HepG2 (cell line): ENCODE measurements at regions not wholly inside any gene's neighbourhood (a gene's known extent, or its start where the extent isn't known, plus 50 kb on each side); places are given as distances from the start of the nearest gene placed in this dataset.

Experiments used
- ATAC-seq: fragments of 200-7000 bp; cut with Tn5 transposase; 3 replicates; pipeline ENCODE4 v1.9.1; 2020; ENCODE audit warnings: mild to moderate bottlenecking, moderate library complexity
- BruUV-seq: library from RNA; stranded (reverse); fragments of 400-500 nt; replicated peaks from 2 replicates; lab custom pipeline; 2021; lab: Mats Ljungman, UMichigan
- CTCF ChIA-PET: fragments of 300-600 bp; formaldehyde crosslinking; extraction: SDS; loops from one replicate; lab custom pipeline; 2021; ENCODE audit warnings: low total read pairs, inconsistent platforms, low intra/inter-chr PET ratio; lab: Yijun Ruan, JAX
- POLR2A ChIA-PET: fragments of 350-600 bp; sonication (Branson Sonifier 250); formaldehyde crosslinking; loops from one replicate; lab custom pipeline; 2020; ENCODE audit warnings: antibody characterized with exemption, inconsistent platforms; lab: Yijun Ruan, JAX
- DNase-seq: peaks from one replicate; pipeline ENCODE4 v3.0.0-alpha.2; 2015; ENCODE audit warnings: low spot score
- FAIRE-seq: peaks from 3 replicates; lab custom pipeline; 2011; peaks lifted over from hg19 to GRCh38; lab: Jason Lieb, UNC
- H2AFZ ChIP-seq: one replicate; pipeline ENCODE4 v1.6.1; 2011; ENCODE audit warnings: low read length, inconsistent platforms
- H3K27ac ChIP-seq: fragments of 300-600 bp; 3 replicates; pipeline ENCODE4 v1.8.0; 2011; ENCODE audit warnings: mixed run types, mild to moderate bottlenecking, mixed read lengths, low read length, inconsistent platforms; ENCODE audit not compliant: insufficient read depth; ENCODE audit errors: extremely low read length
- H3K27me3 ChIP-seq, 2 experiments: fragments of 200-600 bp in 1 of 2; 2 replicates in 1 of 2; 3 replicates in 1 of 2; pipeline versions ENCODE4 v1.6.0 to v1.8.0; 2011; ENCODE audit warnings: low read length in 2 of 2, mild to moderate bottlenecking in 2 of 2, moderate library complexity in 2 of 2, inconsistent platforms in 1 of 2; ENCODE audit not compliant: insufficient read depth in 2 of 2, control insufficient read depth in 1 of 2
- H3K36me3 ChIP-seq, 2 experiments: fragments of 200-600 bp in 1 of 2; replicated peaks in 1 of 2; 2 replicates in 1 of 2; 3 replicates in 1 of 2; pipeline versions ENCODE4 v1.5.1 to v1.8.0; 2011; ENCODE audit warnings: low read length in 2 of 2, inconsistent platforms in 1 of 2; ENCODE audit not compliant: insufficient read depth in 2 of 2, control insufficient read depth in 1 of 2
- H3K4me1 ChIP-seq: 2 replicates; pipeline ENCODE4 v1.5.1; 2012; ENCODE audit warnings: low read length, inconsistent platforms; ENCODE audit not compliant: insufficient read depth
- H3K4me2 ChIP-seq: 2 replicates; pipeline ENCODE4 v1.6.0; 2011; ENCODE audit warnings: low read depth, low read length, inconsistent platforms
- H3K4me3 ChIP-seq, 3 experiments: fragments of 200-600 bp in 1 of 3; sonication (generic), shearing (Covaris generic) in 1 of 3; replicated peaks in 1 of 3; 2 replicates each; pipeline ENCODE4 v1.5.1; 2011 to 2016; ENCODE audit warnings: low read length in 3 of 3, inconsistent platforms in 2 of 3, low read depth in 2 of 3, mild to moderate bottlenecking in 2 of 3, control low read depth in 1 of 3, mixed read lengths in 1 of 3; ENCODE audit not compliant: insufficient read depth in 1 of 3
- H3K79me2 ChIP-seq: one replicate; pipeline ENCODE4 v1.6.1; 2011; ENCODE audit warnings: low read length, inconsistent platforms; ENCODE audit not compliant: insufficient read depth
- H3K9ac ChIP-seq: 2 replicates; pipeline ENCODE4 v1.6.0; 2011; ENCODE audit warnings: mild to moderate bottlenecking, low read depth, low read length, inconsistent platforms; ENCODE audit not compliant: insufficient read depth
- H3K9me3 ChIP-seq: 2 replicates; pipeline ENCODE4 v1.5.1; 2012; ENCODE audit warnings: mild to moderate bottlenecking, low read length
- H4K20me1 ChIP-seq: 2 replicates; pipeline ENCODE4 v1.6.0; 2011; ENCODE audit warnings: inconsistent platforms, mild to moderate bottlenecking, low read length, moderate library complexity; ENCODE audit not compliant: insufficient read depth
- DPF2 ChIP-seq: sonication (generic); formaldehyde crosslinking; IDR thresholded peaks from 2 replicates; pipeline ENCODE4 v1.4.0; 2020; ENCODE audit warnings: mild to moderate bottlenecking, low read depth, missing genetic modification reagents, borderline replicate concordance
- FIP1L1 ChIP-seq: fragments of 200-400 bp; formaldehyde crosslinking; IDR thresholded peaks from 2 replicates; pipeline ENCODE4 v1.6.1; 2018; ENCODE audit warnings: low read depth, mild to moderate bottlenecking, low read length, moderate library complexity, borderline replicate concordance; ENCODE audit not compliant: insufficient read depth
- HDAC1 ChIP-seq: sonication (generic); formaldehyde crosslinking; IDR thresholded peaks from 2 replicates; pipeline ENCODE4 v1.5.1; 2020; ENCODE audit warnings: mild to moderate bottlenecking, missing genetic modification reagents
- KLF9 ChIP-seq: IDR thresholded peaks from 2 replicates; pipeline ENCODE4 v1.6.1; 2016; ENCODE audit warnings: low read depth
- NFE2L2 ChIP-seq: fragments of 150-350 bp; IDR thresholded peaks from 2 replicates; pipeline ENCODE4 v1.6.1; 2014; ENCODE audit warnings: low read length
- PLRG1 ChIP-seq: fragments of 450-650 bp; conservative IDR thresholded peaks from 2 replicates; pipeline ENCODE4 v1.6.1; 2016
- SALL2 ChIP-seq: sonication (generic); formaldehyde crosslinking; IDR thresholded peaks from 2 replicates; pipeline ENCODE4 v1.8.1; 2023; ENCODE audit warnings: mild to moderate bottlenecking, missing genetic modification reagents, inconsistent platforms
- TFDP1 ChIP-seq: IDR thresholded peaks from 2 replicates; pipeline ENCODE4 v1.6.1; 2016; ENCODE audit warnings: missing compliant biosample characterization, missing genetic modification reagents, borderline replicate concordance
- TRAFD1 ChIP-seq: sonication (generic); formaldehyde crosslinking; IDR thresholded peaks from 2 replicates; pipeline ENCODE4 v1.5.1; 2020; ENCODE audit warnings: missing genetic modification reagents, mild to moderate bottlenecking, borderline replicate concordance
- ZBTB39 ChIP-seq: sonication (generic); formaldehyde crosslinking; IDR thresholded peaks from 2 replicates; pipeline ENCODE4 v1.5.0; 2020; ENCODE audit warnings: missing genetic modification reagents
- ZNF337 ChIP-seq: sonication (generic); formaldehyde crosslinking; IDR thresholded peaks from 2 replicates; pipeline ENCODE4 v1.5.1; 2020; ENCODE audit warnings: missing genetic modification reagents, low read depth, mild to moderate bottlenecking, borderline replicate concordance
- ZNF569 ChIP-seq: sonication (generic); formaldehyde crosslinking; IDR thresholded peaks from 2 replicates; pipeline ENCODE4 v1.5.0; 2020; ENCODE audit warnings: mild to moderate bottlenecking, missing genetic modification reagents, moderate library complexity, borderline replicate concordance
- ZNF615 ChIP-seq: sonication (generic); formaldehyde crosslinking; IDR thresholded peaks from 2 replicates; pipeline ENCODE4 v1.5.0; 2020; ENCODE audit warnings: mild to moderate bottlenecking, missing genetic modification reagents, borderline replicate concordance
- ZNF850 ChIP-seq: sonication (generic); formaldehyde crosslinking; conservative IDR thresholded peaks from 2 replicates; pipeline ENCODE4 v1.9.0; 2021; ENCODE audit warnings: mild to moderate bottlenecking, missing genetic modification reagents
- WGBS: methylation state at CpG from one replicate; pipeline ENCODE4 v1.1.6; 2017; ENCODE audit warnings: low lambda C conversion rate; 5-methylcytosine and 5-hydroxymethylcytosine counted together
- in situ Hi-C: cut with HindIII; loops from 2 replicates; pipeline ENCODE4 v1.10.0; 2017; ENCODE audit warnings: low pct_unique_long_range_greater_than_20kb; ENCODE audit not compliant: extremely low pct_ligation_motif_present
- intact Hi-C: fragments of 100-400 bp; cut with micrococcal nuclease; formaldehyde crosslinking; loops from one replicate; pipeline ENCODE4 v1.10.0; 2022; ENCODE audit not compliant: unreplicated experiment

GRCh38 chr10:111179514-111179913 lies 102.7 kb downstream of the ADRA2A start:
- no peak overlapping the region for H3K4me3 ChIP-seq
- no TSS peak for BruUV-seq
- no peaks in the 10 kb centered on the region for H3K27me3 ChIP-seq
- POLR2A ChIA-PET = no interaction called here
- H3K4me1 ChIP-seq = no peaks in the 10 kb centered on the region
- no peak overlapping the region for H3K27ac ChIP-seq
- WGBS = 0% methylated on average over 2 of the region's 2 CpGs
- TF ChIP-seq TRAFD1 (CRISPR knock-in tag) (no peak), SALL2 (no peak), ZBTB39 (CRISPR knock-in tag) (no peak), DPF2 (CRISPR knock-in tag) (no peak), TFDP1 (no peak), HDAC1 (CRISPR knock-in tag) (no peak), ZNF850 (CRISPR knock-in tag) (no peak), KLF9 (no peak), PLRG1 (no peak), ZNF615 (CRISPR knock-in tag) (no peak), NFE2L2 (no peak), FIP1L1 (no peak), ZNF569 (CRISPR knock-in tag) (no peak), ZNF337 (CRISPR knock-in tag) (no peak)
- H2AFZ ChIP-seq = no peak overlapping the region
- H4K20me1 ChIP-seq = no peaks in the 10 kb centered on the region
- H3K79me2 ChIP-seq = no peaks in the 10 kb centered on the region
- no peak overlapping the region for H3K9ac ChIP-seq
- ATAC-seq (no peak), FAIRE-seq (no peak), DNase-seq (no peak)
- H3K36me3 ChIP-seq = no peaks in the 10 kb centered on the region
- no peaks in the 10 kb centered on the region for H3K9me3 ChIP-seq
- CTCF ChIA-PET = no interaction called here
- H3K4me2 ChIP-seq = no peak overlapping the region
- in situ Hi-C loops (no loop called here), intact Hi-C loops (no loop called here)
